ENCODE measurements at regions not wholly inside any gene's neighbourhood (a gene's known extent, or its start where the extent isn't known, plus 50 kb on each side); places are given as distances from the start of the nearest gene placed in this dataset.

GRCh38 chr5:26259081-26259480 is 779.3 kb downstream of the CDH9 start:
- TF ChIP-seq CTCF (IDR thresholded peaks at IDR 0.05; ENCODE audit: insufficient read depth, low read length, poor library complexity, severe bottlenecking) = no peak
- no peak for DNase-seq (ENCODE audit: low read depth)
- Histone ChIP-seq H3K4me3 (ENCODE audit: low read depth, low read length) (no peak overlapping the region), H3K36me3 (ENCODE audit: control insufficient read depth, insufficient read depth, low read length) (no peaks in the 10 kb centered on the region), H3K27me3 (ENCODE audit: control insufficient read depth, insufficient read depth, low read length) (no peaks in the 10 kb centered on the region)

DNA sequence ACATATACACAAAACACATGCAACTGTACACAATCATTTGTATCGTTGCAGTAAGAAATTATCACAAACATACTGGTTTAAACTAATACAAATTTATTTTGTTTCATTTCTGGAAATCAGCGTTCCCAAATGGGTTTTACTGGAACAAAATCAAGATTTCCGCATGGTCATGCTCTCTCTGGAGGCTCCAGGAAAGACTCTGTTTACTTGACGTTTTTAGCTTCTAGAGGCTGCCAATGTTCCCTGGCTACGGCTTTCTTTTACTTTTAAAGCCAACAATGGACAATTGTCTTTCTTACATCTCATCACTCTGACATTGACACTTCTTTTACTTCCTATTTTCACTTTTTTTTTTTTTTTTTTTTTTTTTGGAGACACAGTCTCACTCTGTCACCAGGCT is 793.1 kb downstream of the CDH9 start:
- Histone ChIP-seq H3K4me3 (ENCODE audit: low read depth, low read length) (no peak overlapping the region), H3K27me3 (ENCODE audit: control insufficient read depth, insufficient read depth, low read length) (no peaks in the 10 kb centered on the region), H3K36me3 (ENCODE audit: control insufficient read depth, insufficient read depth, low read length) (no peaks in the 10 kb centered on the region)
- no peak for DNase-seq (ENCODE audit: low read depth)
- no peak for TF ChIP-seq CTCF (IDR thresholded peaks at IDR 0.05; ENCODE audit: insufficient read depth, low read length, poor library complexity, severe bottlenecking)

- TF ChIP-seq CTCF (IDR thresholded peaks at IDR 0.05; ENCODE audit: insufficient read depth, low read length, poor library complexity, severe bottlenecking) = no peak
- H3K36me3 ChIP-seq (ENCODE audit: control insufficient read depth, insufficient read depth, low read length) = no peaks in the 10 kb centered on the region
- no peak for DNase-seq (ENCODE audit: low read depth)
- no peaks in the 10 kb centered on the region for H3K27me3 ChIP-seq (ENCODE audit: control insufficient read depth, insufficient read depth, low read length)
- H3K4me3 ChIP-seq (ENCODE audit: low read depth, low read length) = no peak overlapping the region
Measured at GRCh38 chr5:26239588-26239987, 798.8 kb downstream of the CDH9 start.

DNA sequence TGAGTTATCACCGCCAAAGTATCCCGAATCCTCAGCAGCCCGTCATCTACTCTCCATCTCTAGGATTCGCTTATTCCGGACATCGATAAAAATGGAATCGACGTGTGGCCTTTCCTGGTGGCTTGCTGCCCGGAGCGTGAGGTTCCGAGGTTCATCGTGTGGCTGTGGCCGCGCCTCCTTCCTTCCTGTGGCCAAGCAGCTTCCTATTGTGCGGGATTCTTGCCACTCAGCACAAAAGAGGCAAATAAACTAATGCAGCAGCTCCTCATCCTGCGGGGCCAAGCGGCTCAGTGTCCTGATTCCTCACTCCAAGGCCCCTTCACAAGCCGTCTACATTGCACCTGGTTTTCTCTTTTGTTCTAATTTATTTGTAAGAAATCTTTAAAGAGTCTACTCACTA is 800.9 kb downstream of the CDH9 start:
- Histone ChIP-seq H3K36me3 (ENCODE audit: control insufficient read depth, insufficient read depth, low read length) (no peaks in the 10 kb centered on the region), H3K4me3 (ENCODE audit: low read depth, low read length) (no peak overlapping the region), H3K27me3 (ENCODE audit: control insufficient read depth, insufficient read depth, low read length) (no peaks in the 10 kb centered on the region)
- DNase-seq (ENCODE audit: low read depth) = no peak
- TF ChIP-seq CTCF (IDR thresholded peaks at IDR 0.05; ENCODE audit: insufficient read depth, low read length, poor library complexity, severe bottlenecking) = no peak

- Histone ChIP-seq H3K27me3 (ENCODE audit: control insufficient read depth, insufficient read depth, low read length) (no peaks in the 10 kb centered on the region), H3K36me3 (ENCODE audit: control insufficient read depth, insufficient read depth, low read length) (no peaks in the 10 kb centered on the region)
Measured at GRCh38 chr5:26236936-26237335, 801.5 kb downstream of the CDH9 start.

More at GRCh38 chr5:26236936-26237335, 801.5 kb downstream of the CDH9 start:
- TF ChIP-seq CTCF (IDR thresholded peaks at IDR 0.05; ENCODE audit: insufficient read depth, low read length, poor library complexity, severe bottlenecking) = no peak
- DNase-seq (ENCODE audit: low read depth) = no peak
- no peak overlapping the region for H3K4me3 ChIP-seq (ENCODE audit: low read depth, low read length)

Measured in kidney epithelial cell (primary cell).